MM.1S (cell line): ENCODE measurements at regions not wholly inside any gene's neighbourhood (a gene's known extent, or its start where the extent isn't known, plus 50 kb on each side); places are given as distances from the start of the nearest gene placed in this dataset.

Experiments
- DNase-seq: peaks from one replicate; pipeline ENCODE4 v3.0.0-alpha.2; 2015
- H2AFZ ChIP-seq: fragments of 300-600 bp; sonication (generic); 2 replicates; pipeline ENCODE4 v1.6.0; 2016; ENCODE audit warnings: antibody characterized with exemption, low read length
- H3F3A ChIP-seq: fragments of 300-600 bp; sonication (generic); 2 replicates; pipeline ENCODE4 v1.6.1; 2016; ENCODE audit warnings: mild to moderate bottlenecking, antibody characterized with exemption, low read length, moderate library complexity, mixed read lengths; ENCODE audit not compliant: insufficient read depth
- H3K27ac ChIP-seq: fragments of 300-600 bp; sonication (generic); 2 replicates; pipeline ENCODE4 v1.5.1; 2016; ENCODE audit warnings: mild to moderate bottlenecking, low read length
- H3K27me3 ChIP-seq: fragments of 300-600 bp; sonication (generic); replicated peaks from 2 replicates; pipeline ENCODE4 v1.6.0; 2016; ENCODE audit warnings: low read length; ENCODE audit not compliant: insufficient read depth
- H3K36me3 ChIP-seq: fragments of 300-600 bp; sonication (generic); replicated peaks from 2 replicates; pipeline ENCODE4 v1.6.1; 2016; ENCODE audit warnings: mild to moderate bottlenecking, low read length, mixed read lengths; ENCODE audit not compliant: insufficient read depth
- H3K4me1 ChIP-seq: fragments of 300-600 bp; sonication (generic); 2 replicates; pipeline ENCODE4 v1.6.1; 2016; ENCODE audit warnings: low read length, mixed read lengths
- H3K4me2 ChIP-seq: fragments of 300-600 bp; sonication (generic); 2 replicates; pipeline ENCODE4 v1.6.0; 2016; ENCODE audit warnings: low read depth, low read length
- H3K4me3 ChIP-seq: fragments of 300-600 bp; sonication (generic); 2 replicates; pipeline ENCODE4 v1.5.1; 2016; ENCODE audit warnings: low read length, mixed read lengths
- H3K79me2 ChIP-seq: fragments of 300-600 bp; sonication (generic); 2 replicates; pipeline ENCODE4 v1.6.1; 2016; ENCODE audit warnings: mixed run types, low read length, mixed read lengths
- H3K9ac ChIP-seq: fragments of 300-600 bp; sonication (generic); 2 replicates; pipeline ENCODE4 v1.6.1; 2016; ENCODE audit warnings: low read length, mixed read lengths
- H3K9me2 ChIP-seq: fragments of 300-600 bp; sonication (generic); replicated peaks from 2 replicates; pipeline ENCODE4 v1.6.1; 2016; ENCODE audit warnings: mild to moderate bottlenecking, low read length, mixed read lengths; ENCODE audit not compliant: insufficient read depth
- H3K9me3 ChIP-seq: fragments of 300-600 bp; sonication (generic); replicated peaks from 2 replicates; pipeline ENCODE4 v1.6.1; 2016; ENCODE audit warnings: mild to moderate bottlenecking, low read length, mixed read lengths; ENCODE audit not compliant: insufficient read depth
- H4K20me1 ChIP-seq: fragments of 300-600 bp; sonication (generic); 2 replicates; pipeline ENCODE4 v1.6.1; 2016; ENCODE audit warnings: mild to moderate bottlenecking, low read length, moderate library complexity, mixed read lengths; ENCODE audit not compliant: insufficient read depth
- CTCF ChIP-seq: fragments of 300-600 bp; sonication (generic); IDR thresholded peaks from 2 replicates; pipeline ENCODE4 v1.5.1; 2016; ENCODE audit warnings: antibody characterized with exemption, low read length, mixed read lengths
- EZH2 ChIP-seq: fragments of 300-600 bp; sonication (generic); optimal IDR thresholded peaks from 2 replicates; pipeline ENCODE3; 2017; ENCODE audit warnings: low read depth, mild to moderate bottlenecking, antibody characterized with exemption, low read length, mixed read lengths
- EZH2phosphoT487 ChIP-seq: fragments of 300-600 bp; sonication (generic); IDR thresholded peaks from 2 replicates; pipeline ENCODE4 v1.6.1; 2018; ENCODE audit warnings: antibody characterized with exemption, low read length

DNA sequence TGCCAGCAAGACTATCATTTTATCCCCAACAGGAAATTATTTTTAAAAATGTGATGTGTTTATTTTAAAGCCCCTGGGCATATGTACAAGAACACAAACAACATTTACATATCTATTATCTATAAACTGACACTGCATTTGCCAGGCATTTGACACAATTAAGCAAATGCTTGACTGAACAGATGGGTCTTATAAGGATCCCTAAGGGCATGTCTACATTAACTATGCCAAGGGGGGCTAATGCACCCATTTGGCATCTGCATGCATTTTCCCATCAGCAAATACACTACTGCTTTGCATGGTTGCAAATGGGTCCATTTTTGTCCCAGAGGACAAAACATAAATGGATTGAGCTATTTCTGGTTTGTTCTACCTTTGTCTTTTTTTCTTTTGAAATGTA is 884.8 kb upstream of the B3GALT2 start:
- no peaks in the 10 kb centered on the region for H3K36me3 ChIP-seq
- H3K4me1 ChIP-seq: no peaks in the 10 kb centered on the region
- no peaks in the 10 kb centered on the region for H3K9me3 ChIP-seq
- no peaks in the 10 kb centered on the region for H3K27me3 ChIP-seq
- no peaks in the 10 kb centered on the region for H3F3A ChIP-seq
- no peaks in the 10 kb centered on the region for H4K20me1 ChIP-seq
- no peak overlapping the region for H3K4me2 ChIP-seq
- DNase-seq: no peak
- no peak overlapping the region for H3K9ac ChIP-seq
- no peaks in the 10 kb centered on the region for H3K79me2 ChIP-seq
- TF ChIP-seq EZH2 (no peak), CTCF (no peak), EZH2phosphoT487 (no peak)
- no peak overlapping the region for H2AFZ ChIP-seq
- no peak overlapping the region for H3K4me3 ChIP-seq
- H3K9me2 ChIP-seq: no peaks in the 10 kb centered on the region
- no peak overlapping the region for H3K27ac ChIP-seq

GRCh38 chr1:194069831-194070218 is 883.4 kb upstream of the B3GALT2 start:
- no peaks in the 10 kb centered on the region for H4K20me1 ChIP-seq
- TF ChIP-seq CTCF (no peak), EZH2 (no peak), EZH2phosphoT487 (no peak)

GRCh38 chr1:194069168-194069830 is 882.9 kb upstream of the B3GALT2 start:
- Histone ChIP-seq H3K27me3 (no peaks in the 10 kb centered on the region), H3F3A (no peaks in the 10 kb centered on the region), H3K79me2 (no peaks in the 10 kb centered on the region), H3K9me3 (no peaks in the 10 kb centered on the region), H3K4me3 (no peak overlapping the region), H3K4me2 (no peak overlapping the region), H2AFZ (no peak overlapping the region), H3K27ac (no peak overlapping the region), H3K4me1 (no peaks in the 10 kb centered on the region), H3K9me2 (no peaks in the 10 kb centered on the region), H4K20me1 (no peaks in the 10 kb centered on the region), H3K36me3 (no peaks in the 10 kb centered on the region), H3K9ac (no peak overlapping the region)
- TF ChIP-seq EZH2phosphoT487: no peak
- TF ChIP-seq CTCF: no peak
- TF ChIP-seq EZH2: no peak
- no peak for DNase-seq

More at GRCh38 chr1:194069831-194070218, 883.4 kb upstream of the B3GALT2 start:
- Histone ChIP-seq H3K9me2 (no peaks in the 10 kb centered on the region), H3K9ac (no peak overlapping the region), H3K4me1 (no peaks in the 10 kb centered on the region), H3K79me2 (no peaks in the 10 kb centered on the region), H3K27me3 (no peaks in the 10 kb centered on the region), H3K4me2 (no peak overlapping the region), H3K9me3 (no peaks in the 10 kb centered on the region), H3K36me3 (no peaks in the 10 kb centered on the region), H3F3A (no peaks in the 10 kb centered on the region), H3K27ac (no peak overlapping the region), H2AFZ (no peak overlapping the region), H3K4me3 (no peak overlapping the region)
- DNase-seq: no peak
